ENCODE measurements at regions not wholly inside any gene's neighbourhood (a gene's known extent, or its start where the extent isn't known, plus 50 kb on each side); places are given as distances from the start of the nearest gene placed in this dataset.

- TF ChIP-seq CTCF (IDR thresholded peaks at IDR 0.05) (no peak), POLR2A (IDR thresholded peaks at IDR 0.05) (no peak)
Observed at GRCh38 chr11:95374105-95374504, 143.1 kb upstream of the SESN3 start.
